ENCODE measurements at regions not wholly inside any gene's neighbourhood (a gene's known extent, or its start where the extent isn't known, plus 50 kb on each side); places are given as distances from the start of the nearest gene placed in this dataset.

DNA sequence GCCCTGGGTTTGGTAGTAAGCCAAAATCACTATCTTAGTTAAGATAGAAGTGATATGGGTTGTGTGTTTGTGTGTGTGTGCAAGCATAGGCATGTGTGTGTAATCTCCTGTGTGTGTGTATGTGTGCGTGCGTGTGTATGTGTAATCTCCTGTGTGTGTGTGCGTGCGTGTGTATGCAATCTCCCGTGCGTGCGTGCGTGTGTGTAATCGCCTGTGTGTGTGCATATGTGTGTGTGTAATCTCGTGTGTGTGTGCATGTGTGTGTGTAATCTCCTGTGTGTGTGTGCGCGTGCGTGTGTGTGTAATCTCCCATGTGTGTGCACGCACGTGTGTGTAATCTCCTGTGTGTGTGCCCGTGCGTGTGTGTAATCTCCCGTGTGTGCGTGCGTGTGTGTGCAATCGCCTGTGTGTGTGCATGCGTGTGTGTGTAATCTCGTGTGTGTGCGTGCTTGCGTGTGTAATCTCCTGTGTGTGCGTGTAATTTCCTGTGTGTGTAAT lies 219.3 kb upstream of the GGTLC1 start:
- DNase-seq (peak in 1 of 2 donors; percentile 22), ATAC-seq (ENCODE audit: low FRiP score in 2 of 2) (no peak)
- TF ChIP-seq POLR2A (IDR thresholded peaks at IDR 0.05) = no peak
- no peak for TF ChIP-seq EP300 (IDR thresholded peaks at IDR 0.05)
- no peak for TF ChIP-seq POLR2AphosphoS5 (IDR thresholded peaks at IDR 0.05)
- no peak for TF ChIP-seq CTCF (IDR thresholded peaks at IDR 0.05)
- H3K9me3 ChIP-seq = no peaks in the 10 kb centered on the region
- no peaks in the 10 kb centered on the region for H3K4me1 ChIP-seq
- H3K27me3 ChIP-seq = no peaks in the 10 kb centered on the region
- no peaks in the 10 kb centered on the region for H3K36me3 ChIP-seq
- H3K27ac ChIP-seq = no peak overlapping the region
- H3K4me3 ChIP-seq = no peak overlapping the region
- WGBS, 2 donors = 77 to 85% methylated on average over 26 of the region's 26 CpGs

GRCh38 chr20:24206995-24207394 lies 218.4 kb upstream of the GGTLC1 start:
- Histone ChIP-seq H3K36me3 (no peaks in the 10 kb centered on the region), H3K27ac (no peak overlapping the region), H3K4me3 (no peak overlapping the region), H3K4me1 (no peaks in the 10 kb centered on the region), H3K27me3 (no peaks in the 10 kb centered on the region), H3K9me3 (no peaks in the 10 kb centered on the region)
- no peak for ATAC-seq (ENCODE audit: low FRiP score in 2 of 2)
- no peak for TF ChIP-seq CTCF (IDR thresholded peaks at IDR 0.05)
- no peak for TF ChIP-seq EP300 (IDR thresholded peaks at IDR 0.05)
- TF ChIP-seq POLR2AphosphoS5 (IDR thresholded peaks at IDR 0.05) = no peak
- TF ChIP-seq POLR2A (IDR thresholded peaks at IDR 0.05) = no peak
- no peak for DNase-seq
- WGBS, 2 donors = 75 to 82% methylated on average over 3 to 5 of the region's 5 CpGs

GRCh38 chr20:24203526-24204183 lies 215.1 kb upstream of the GGTLC1 start:
- no peak overlapping the region for H3K27ac ChIP-seq

DNA sequence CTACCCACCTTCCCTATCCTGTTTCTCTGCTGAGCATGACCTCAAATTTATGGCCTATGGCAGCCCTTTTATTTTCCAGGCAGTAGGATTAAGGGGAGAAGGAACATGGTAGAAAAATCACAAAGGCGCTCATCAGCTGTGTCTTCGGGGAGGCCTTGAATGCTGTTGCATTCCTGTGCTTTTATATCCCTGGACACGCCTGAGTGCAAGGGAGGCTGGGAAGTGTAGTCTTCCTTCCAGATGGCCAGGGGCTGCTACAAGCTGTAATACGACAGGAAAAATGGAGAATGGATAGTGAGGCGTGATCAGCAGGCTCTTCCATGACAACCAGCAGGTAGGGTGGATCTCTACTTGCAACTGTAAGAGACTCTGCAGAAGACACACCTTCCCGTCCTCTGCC lies 210.9 kb upstream of the GGTLC1 start:
- DNase-seq (no peak), ATAC-seq (ENCODE audit: low FRiP score in 2 of 2) (no peak)
- no peaks in the 10 kb centered on the region for H3K36me3 ChIP-seq
- no peaks in the 10 kb centered on the region for H3K27me3 ChIP-seq
- 79 to 81% methylated on average over 6 of the region's 6 CpGs for WGBS, 2 donors
- H3K27ac ChIP-seq = no peak overlapping the region
- H3K4me1 ChIP-seq = no peaks in the 10 kb centered on the region
- H3K4me3 ChIP-seq = no peak overlapping the region
- H3K9me3 ChIP-seq = no peaks in the 10 kb centered on the region
- TF ChIP-seq CTCF (IDR thresholded peaks at IDR 0.05) (no peak), POLR2A (IDR thresholded peaks at IDR 0.05) (no peak), POLR2AphosphoS5 (IDR thresholded peaks at IDR 0.05) (no peak), EP300 (IDR thresholded peaks at IDR 0.05) (no peak)

More at GRCh38 chr20:24203526-24204183, 215.1 kb upstream of the GGTLC1 start:
- DNase-seq (no peak), ATAC-seq (ENCODE audit: low FRiP score in 2 of 2) (no peak)
- Histone ChIP-seq H3K36me3 (no peaks in the 10 kb centered on the region), H3K27me3 (no peaks in the 10 kb centered on the region), H3K9me3 (no peaks in the 10 kb centered on the region), H3K4me3 (no peak overlapping the region), H3K4me1 (no peaks in the 10 kb centered on the region)
- WGBS, 2 donors = 78 to 86% methylated on average over 7 of the region's 7 CpGs
- TF ChIP-seq POLR2AphosphoS5 (IDR thresholded peaks at IDR 0.05) = no peak
- TF ChIP-seq CTCF (IDR thresholded peaks at IDR 0.05) = no peak
- no peak for TF ChIP-seq EP300 (IDR thresholded peaks at IDR 0.05)
- no peak for TF ChIP-seq POLR2A (IDR thresholded peaks at IDR 0.05)

DNA sequence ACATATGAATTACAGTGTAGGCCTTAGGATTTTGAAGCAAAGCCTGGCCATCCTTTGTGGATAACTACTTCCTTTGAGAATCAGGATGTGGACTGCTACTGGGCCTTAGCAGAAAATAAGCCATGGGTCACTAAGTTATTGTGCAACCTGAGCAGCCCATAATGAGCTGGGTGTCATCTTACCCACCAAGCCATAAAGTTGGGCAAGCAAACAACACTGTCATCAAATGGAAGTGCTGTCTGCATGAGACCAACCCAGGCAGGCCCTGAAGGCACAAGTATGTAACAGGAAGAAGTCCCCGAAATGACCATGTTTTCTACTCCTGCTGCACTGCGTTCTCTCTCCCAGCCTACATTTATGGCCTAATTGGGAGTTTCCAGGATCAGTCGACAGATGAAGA lies 205.6 kb upstream of the GGTLC1 start:
- no peak for DNase-seq
- H3K4me1 ChIP-seq = no peaks in the 10 kb centered on the region
- TF ChIP-seq EP300 (IDR thresholded peaks at IDR 0.05) (no peak), POLR2AphosphoS5 (IDR thresholded peaks at IDR 0.05) (no peak), POLR2A (IDR thresholded peaks at IDR 0.05) (no peak), CTCF (IDR thresholded peaks at IDR 0.05) (no peak)
- no peak overlapping the region for H3K27ac ChIP-seq
- H3K4me3 ChIP-seq = no peak overlapping the region
- H3K9me3 ChIP-seq = no peaks in the 10 kb centered on the region
- no peaks in the 10 kb centered on the region for H3K36me3 ChIP-seq
- H3K27me3 ChIP-seq = no peaks in the 10 kb centered on the region
- ATAC-seq (ENCODE audit: low FRiP score in 2 of 2) = no peak
- WGBS, 2 donors = 89 to 90% methylated on average over 3 of the region's 3 CpGs

All from upper lobe of left lung (tissue), 6 donors.